ENCODE measurements at regions not wholly inside any gene's neighbourhood (a gene's known extent, or its start where the extent isn't known, plus 50 kb on each side); places are given as distances from the start of the nearest gene placed in this dataset.
A peak's percentile ranks its signal among the peaks of the same experiment; 100 is the strongest.

- no peak for DNase-seq
Observed at GRCh38 chr10:78526347-78526746, 492.7 kb downstream of the RPS24 start.

- DNase-seq, result no peak
Observed at GRCh38 chr10:78527296-78527695, 493.6 kb downstream of the RPS24 start.

DNA sequence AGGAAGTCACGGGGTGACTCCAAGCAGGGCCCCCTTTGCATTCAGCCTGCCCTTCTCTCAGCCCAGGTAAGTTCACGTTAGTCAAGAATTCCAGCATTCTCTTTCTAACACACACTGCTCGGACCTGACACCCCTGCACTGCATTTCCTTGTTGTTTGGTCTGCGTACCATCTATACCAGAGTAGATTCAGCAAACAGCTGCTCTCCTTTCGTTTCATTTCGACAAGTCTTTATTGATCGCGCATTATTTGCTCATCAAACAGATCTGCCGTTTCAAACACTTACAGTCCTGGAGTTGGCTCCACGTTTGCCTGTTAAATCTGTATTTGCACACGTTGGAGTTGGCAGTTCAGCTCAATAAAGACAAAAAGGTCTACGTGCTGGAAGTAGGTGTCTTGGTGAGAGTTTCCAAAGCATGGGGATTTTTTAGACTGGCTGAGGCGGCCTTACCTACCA lies 495.1 kb downstream of the RPS24 start:
- DNase-seq, result no peak

GRCh38 chr10:78529262-78529661 lies 495.6 kb downstream of the RPS24 start:
- no peak for DNase-seq

- no peak for DNase-seq
Observed at GRCh38 chr10:78531088-78531487, 497.4 kb downstream of the RPS24 start.

DNA sequence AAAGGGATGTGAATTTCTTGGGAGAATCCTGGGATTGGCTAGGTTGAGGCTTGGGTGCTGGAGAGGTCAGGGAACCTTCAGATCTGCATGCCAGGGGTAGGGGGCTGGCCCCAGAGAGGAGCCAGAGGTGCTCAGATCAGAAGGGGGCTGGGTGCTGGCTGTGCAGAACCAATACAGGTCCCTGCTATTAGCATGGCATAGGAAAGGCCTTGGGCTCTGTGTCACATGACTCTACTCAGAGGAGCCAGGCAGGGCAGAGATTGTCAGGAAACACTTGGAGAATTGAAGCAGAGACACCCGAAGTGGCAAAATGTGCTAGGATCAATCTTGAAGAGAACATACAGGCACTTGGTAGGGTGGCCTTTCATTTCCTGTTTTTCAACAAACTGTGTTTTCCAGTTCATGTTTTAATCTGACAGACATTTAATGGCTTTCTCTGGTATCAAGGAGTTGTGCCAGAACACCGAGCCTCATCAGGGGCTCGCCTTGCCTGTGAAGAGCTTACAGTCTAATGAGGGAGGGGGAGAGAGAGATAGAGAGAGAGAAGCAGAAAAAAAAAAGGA lies 498.9 kb downstream of the RPS24 start:
- DNase-seq, result peak; percentile 68

- DNase-seq, result peak; percentile 36
Observed at GRCh38 chr10:78533098-78533497, 499.4 kb downstream of the RPS24 start.

DNA sequence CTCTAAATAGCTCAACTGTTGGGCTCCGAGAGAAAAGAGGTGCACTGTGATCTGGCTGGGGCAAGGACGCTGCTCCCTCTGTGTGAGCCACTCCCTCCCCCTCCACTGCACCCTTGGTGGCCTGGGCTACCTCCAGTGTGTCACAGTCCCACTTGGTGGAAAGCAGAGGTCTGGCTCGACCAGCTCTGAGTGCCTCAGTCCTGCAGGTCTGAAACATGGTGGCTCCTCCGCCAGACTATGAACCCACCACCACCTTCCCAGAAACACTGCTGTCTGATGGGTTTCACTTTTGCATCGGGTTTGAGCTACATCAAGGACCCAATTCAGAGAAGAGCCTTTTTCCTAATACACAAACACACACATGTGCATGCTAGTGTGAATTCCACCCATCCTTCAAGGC lies 500.1 kb downstream of the RPS24 start:
- no peak for DNase-seq

- DNase-seq, result no peak
Observed at GRCh38 chr10:78535716-78536218, 502.1 kb downstream of the RPS24 start.

GRCh38 chr10:78537018-78537417 lies 503.4 kb downstream of the RPS24 start:
- no peak for DNase-seq

DNA sequence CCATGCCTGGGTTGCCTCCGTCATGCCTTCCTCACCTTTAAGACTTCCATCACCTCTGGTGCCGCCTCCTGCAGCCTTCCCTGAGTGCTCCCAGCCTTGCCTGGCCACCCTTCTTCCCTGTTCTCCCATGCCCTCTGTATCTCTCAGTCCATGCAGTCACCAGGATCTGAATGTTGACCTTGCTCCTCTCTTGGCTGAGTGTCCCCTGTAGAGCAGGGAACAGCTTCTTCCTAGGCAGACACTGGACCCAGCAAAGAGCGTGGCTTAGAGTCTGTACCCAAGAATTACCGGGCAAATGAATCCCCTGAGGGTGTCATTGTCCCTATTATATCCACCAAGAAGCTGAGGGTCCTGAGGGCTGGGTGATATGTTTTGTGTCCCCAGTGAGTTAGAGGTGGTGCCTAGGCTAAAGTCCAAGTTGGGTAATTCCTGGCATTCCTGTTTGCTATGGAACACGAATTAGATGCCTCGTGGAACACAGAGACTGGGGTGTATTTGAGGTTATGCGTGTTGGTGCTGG lies 505.6 kb downstream of the RPS24 start:
- no peak for DNase-seq

DNA sequence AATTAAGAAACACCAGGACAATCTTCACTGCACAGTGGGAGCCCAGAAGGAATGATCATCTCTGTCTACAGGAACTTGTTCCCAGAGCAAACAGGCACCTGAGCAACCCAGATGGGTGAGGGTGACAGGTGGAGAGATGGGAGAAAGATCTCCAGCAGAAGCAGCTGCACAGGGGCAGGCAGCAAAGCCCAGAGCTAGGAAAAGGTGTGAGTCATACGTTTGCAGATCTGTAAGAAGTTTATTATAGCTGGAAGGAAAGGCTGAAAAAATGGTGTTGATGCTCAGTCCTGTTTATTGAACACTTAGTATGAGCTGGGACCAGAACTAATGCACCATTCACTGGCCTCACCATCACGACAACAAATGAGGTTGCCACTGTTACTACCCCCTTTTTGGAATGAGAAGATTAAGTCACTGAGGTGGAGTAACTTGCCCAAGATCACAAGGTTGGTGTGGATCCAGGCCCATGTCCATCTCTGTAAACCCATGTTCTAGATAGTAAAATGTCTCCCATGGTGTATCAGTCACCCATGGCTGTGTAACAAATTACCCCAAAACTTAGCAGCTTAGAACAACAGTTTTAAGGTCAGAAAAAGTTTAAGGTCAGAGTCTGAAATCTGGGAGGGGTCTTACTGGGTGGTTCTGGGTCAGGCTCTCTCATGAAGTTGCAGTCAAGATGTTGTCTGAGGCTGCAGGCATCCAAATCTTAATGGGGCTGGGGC lies 506.9 kb downstream of the RPS24 start:
- DNase-seq, result no peak

GRCh38 chr10:78541481-78542140 lies 507.9 kb downstream of the RPS24 start:
- DNase-seq, result no peak

DNA sequence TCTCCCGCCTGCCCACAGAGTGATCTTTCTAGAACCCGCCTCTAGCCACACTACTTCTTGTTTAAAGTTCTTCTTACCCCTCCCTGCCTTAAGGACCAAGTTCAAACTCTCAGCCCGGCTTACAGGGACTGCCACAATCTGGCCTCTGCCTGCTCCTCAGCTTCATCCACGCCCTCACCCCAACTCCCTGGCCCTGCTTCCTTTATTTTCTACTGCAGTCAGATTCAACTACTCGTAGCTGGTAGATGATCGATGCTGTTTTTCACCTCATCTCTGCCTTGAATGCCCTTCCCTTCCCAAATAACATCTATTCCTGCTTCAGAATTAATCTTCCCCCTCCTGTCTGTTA lies 508.5 kb downstream of the RPS24 start:
- DNase-seq, result no peak

GRCh38 chr10:78542521-78542920 lies 508.9 kb downstream of the RPS24 start:
- no peak for DNase-seq

DNA sequence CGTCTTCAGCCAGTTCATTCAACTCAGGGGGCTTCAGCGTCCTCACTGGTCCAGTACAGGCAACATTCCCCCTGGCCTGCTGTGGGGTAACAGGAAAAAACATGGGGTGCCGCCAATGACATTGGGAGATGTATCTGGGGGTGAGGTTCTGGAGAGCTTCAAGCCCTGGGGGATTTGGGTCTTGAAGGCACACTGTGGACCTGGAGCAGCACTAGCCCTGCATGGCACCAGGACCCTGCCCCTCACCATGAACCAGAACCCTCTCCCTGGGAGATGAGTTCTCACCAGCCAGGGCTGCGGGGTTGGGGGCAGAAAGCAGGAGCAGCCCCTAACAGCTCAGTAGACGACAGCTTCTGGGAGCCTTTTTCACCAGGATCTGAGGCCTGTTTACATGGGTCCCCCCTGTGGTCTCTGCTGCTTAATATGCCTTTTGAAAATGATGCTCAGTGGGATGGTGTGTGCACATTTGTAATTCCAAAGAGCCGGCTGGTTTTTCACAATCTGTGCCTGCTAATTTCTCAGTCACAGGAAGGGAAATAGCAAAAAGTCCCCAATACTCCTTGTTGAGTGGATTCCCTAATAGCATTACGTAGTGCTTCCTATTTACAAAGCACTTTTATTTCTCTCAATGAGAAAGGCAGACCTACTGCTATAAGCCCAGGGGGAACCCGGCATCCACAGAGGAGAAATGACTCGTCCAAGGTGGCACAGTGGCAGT lies 509.5 kb downstream of the RPS24 start:
- no peak for DNase-seq

GRCh38 chr10:78543749-78544362 lies 510.2 kb downstream of the RPS24 start:
- no peak for DNase-seq

DNA sequence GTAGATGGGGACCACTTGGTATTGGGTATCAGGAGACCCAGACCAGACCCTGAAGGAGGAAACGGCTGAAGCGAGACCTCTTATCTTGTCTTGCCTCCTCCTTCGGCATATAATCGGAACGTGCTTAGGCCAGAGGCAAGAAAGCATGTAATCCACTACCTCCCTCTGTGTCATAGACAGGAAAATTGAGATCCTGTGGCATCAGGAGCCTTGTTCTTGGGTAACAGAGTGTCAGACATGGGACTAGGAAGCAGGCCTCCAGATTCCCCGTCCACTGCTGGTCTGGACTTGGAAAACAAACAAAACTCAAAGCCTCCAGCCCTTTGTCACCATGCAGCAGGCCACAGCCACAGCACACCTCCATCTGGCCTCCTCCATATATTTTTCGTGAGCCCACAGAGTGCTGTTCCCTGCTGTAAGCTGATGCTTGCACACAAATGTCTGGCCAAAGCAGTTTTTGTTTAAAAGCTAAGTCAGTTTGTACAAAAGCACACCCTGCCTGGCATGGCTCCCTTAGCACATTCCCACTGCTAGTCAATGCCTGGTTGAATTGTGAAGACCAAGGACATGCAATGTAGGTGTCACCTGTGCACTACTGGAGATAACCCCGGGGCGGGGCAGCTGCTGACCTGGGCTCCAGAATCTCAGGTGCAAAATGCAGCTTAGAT lies 510.9 kb downstream of the RPS24 start:
- DNase-seq, result no peak

- no peak for DNase-seq
Observed at GRCh38 chr10:78545756-78546155, 512.1 kb downstream of the RPS24 start.

DNA sequence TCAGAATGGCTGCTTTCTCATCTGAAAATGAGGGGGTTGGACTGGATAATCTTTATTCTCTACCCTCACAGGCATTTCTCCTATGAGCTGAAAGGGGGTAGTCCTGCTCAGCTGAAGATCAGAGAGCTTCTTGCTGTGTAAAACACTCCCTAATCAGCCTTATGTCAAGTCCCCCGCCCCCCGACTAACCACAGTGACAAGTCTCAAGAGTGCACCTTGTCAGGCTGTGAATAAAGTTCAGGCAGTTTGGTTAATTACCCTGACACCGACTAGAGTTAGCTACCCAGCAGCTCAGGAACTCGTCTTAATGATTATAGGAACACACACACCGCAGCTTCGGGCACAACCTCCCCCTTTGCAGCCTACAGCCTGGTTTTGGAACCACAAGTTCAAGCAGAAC lies 513.7 kb downstream of the RPS24 start:
- no peak for DNase-seq

GRCh38 chr10:78547905-78548304 lies 514.2 kb downstream of the RPS24 start:
- DNase-seq, result no peak

DNA sequence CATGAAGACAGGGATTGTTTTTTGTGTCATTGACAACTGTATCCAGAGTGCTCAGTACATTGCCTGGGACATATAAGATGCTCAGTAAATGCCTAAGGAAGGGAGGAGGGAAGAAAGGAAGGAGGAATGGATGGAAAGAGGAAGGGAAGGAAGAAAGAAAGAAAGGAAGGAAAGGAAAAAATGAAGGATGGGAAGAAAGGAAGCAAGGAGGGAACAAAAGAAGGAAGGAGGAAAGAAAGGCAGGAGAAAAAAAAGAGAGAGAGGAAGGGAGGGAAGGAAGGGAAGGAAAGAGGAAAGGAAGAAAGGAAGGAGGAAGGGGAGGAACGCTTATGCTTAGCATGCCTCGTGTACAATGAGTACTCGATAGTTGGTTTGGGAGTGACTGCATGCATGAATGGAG lies 514.7 kb downstream of the RPS24 start:
- DNase-seq, result no peak
